ENCODE measurements at regions not wholly inside any gene's neighbourhood (a gene's known extent, or its start where the extent isn't known, plus 50 kb on each side); places are given as distances from the start of the nearest gene placed in this dataset.

DNA sequence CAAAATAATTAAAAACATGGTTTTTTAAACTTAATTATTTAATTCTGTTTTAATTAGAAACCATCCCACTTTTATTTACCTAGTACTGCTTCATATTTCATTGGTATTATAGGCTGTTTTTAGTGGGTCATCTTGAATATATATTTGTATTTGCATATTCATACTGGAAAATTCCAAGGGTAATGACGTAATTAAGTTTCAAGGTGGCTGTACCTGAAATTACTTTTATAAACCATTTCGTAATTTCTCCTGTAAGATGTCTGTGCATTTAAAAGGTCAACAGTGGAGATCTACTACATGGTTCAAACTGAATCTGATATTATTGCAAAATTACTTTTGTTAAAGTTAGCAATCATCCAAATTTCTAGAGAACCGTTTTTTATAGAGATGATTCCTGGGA is 133.8 kb upstream of the NAALADL2 start:
- Histone ChIP-seq H3K27ac (no peak overlapping the region), H3K27me3 (no peaks in the 10 kb centered on the region), H3K4me3 (no peak overlapping the region), H3K4me1 (no peaks in the 10 kb centered on the region), H3K9me3 (no peaks in the 10 kb centered on the region), H3K36me3 (replicated peaks in 1 of 2; ENCODE audit: insufficient read depth in 1 of 2, low read depth in 2 of 2) (no peaks in the 10 kb centered on the region)
- ATAC-seq: no peak
- intact Hi-C loops (cut with DNase I): no loop called here
- TF ChIP-seq, protein P1, sequence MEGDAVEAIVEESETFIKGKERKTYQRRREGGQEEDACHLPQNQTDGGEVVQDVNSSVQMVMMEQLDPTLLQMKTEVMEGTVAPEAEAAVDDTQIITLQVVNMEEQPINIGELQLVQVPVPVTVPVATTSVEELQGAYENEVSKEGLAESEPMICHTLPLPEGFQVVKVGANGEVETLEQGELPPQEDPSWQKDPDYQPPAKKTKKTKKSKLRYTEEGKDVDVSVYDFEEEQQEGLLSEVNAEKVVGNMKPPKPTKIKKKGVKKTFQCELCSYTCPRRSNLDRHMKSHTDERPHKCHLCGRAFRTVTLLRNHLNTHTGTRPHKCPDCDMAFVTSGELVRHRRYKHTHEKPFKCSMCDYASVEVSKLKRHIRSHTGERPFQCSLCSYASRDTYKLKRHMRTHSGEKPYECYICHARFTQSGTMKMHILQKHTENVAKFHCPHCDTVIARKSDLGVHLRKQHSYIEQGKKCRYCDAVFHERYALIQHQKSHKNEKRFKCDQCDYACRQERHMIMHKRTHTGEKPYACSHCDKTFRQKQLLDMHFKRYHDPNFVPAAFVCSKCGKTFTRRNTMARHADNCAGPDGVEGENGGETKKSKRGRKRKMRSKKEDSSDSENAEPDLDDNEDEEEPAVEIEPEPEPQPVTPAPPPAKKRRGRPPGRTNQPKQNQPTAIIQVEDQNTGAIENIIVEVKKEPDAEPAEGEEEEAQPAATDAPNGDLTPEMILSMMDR (IDR thresholded peaks at IDR 0.05): no peak
- no peak for TF ChIP-seq POLR2A (IDR thresholded peaks at IDR 0.05)
- 69 to 76% methylated on average over 3 of the region's 3 CpGs for WGBS, 2 donors
- DNase-seq: no peak

DNA sequence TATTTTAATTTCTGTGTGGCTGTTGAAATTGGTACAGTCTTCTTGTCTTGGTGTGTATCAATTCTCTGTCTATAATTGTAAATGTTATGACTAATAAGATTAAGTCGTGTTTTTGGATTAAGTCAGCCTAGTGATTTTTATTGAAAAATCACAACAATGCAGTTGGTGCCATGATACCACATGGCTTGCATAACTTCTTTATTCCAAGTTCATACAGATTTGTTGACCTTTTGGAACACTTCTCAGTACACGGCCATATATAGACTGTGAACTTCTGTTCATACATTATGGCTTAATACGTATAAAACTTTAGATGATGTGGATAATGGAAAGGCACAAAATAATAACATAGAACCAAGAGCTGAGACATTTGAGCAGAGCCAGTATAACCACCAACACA is 121.2 kb upstream of the NAALADL2 start:
- Histone ChIP-seq H3K27ac (no peak overlapping the region), H3K27me3 (no peaks in the 10 kb centered on the region), H3K36me3 (replicated peaks in 1 of 2; ENCODE audit: insufficient read depth in 1 of 2, low read depth in 2 of 2) (no peaks in the 10 kb centered on the region), H3K4me3 (no peak overlapping the region), H3K9me3 (peaks cover 0 to 8% (median 0%) of the 10 kb centered on the region in 3 donors), H3K4me1 (no peaks in the 10 kb centered on the region)
- ATAC-seq (no peak), DNase-seq (no peak)
- TF ChIP-seq, protein P1 (IDR thresholded peaks at IDR 0.05): no peak
- TF ChIP-seq POLR2A (IDR thresholded peaks at IDR 0.05): no peak
- intact Hi-C loops (cut with DNase I): no loop called here
- WGBS, 2 donors: 62 to 74% methylated on average over 3 of the region's 3 CpGs

DNA sequence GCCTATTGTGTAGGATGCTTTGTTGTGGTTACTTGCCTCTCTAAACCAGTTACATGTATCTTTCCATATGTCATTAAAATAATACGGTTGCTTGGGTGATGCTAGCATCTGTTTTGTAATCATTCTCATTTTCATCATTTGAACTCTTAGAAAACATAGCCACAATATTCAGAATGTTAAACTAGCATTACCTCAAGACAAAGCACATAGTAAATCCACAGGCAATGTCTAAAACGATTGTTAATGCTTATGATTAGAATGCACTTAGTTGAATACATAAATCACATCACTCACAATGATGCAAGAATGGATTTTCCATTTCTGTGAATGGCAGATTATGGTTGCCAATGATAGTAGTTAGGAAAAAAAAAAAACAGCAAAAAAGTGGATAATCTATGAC is 110.0 kb upstream of the NAALADL2 start:
- H3K36me3 ChIP-seq (replicated peaks in 1 of 2; ENCODE audit: insufficient read depth in 1 of 2, low read depth in 2 of 2): no peaks in the 10 kb centered on the region
- ATAC-seq (no peak), DNase-seq (no peak)
- H3K4me3 ChIP-seq: no peak overlapping the region
- no peak overlapping the region for H3K27ac ChIP-seq
- no peaks in the 10 kb centered on the region for H3K27me3 ChIP-seq
- intact Hi-C loops (cut with DNase I): no loop called here
- 64 to 77% methylated on average over 2 of the region's 2 CpGs for WGBS, 2 donors
- no peaks in the 10 kb centered on the region for H3K9me3 ChIP-seq
- no peaks in the 10 kb centered on the region for H3K4me1 ChIP-seq
- TF ChIP-seq POLR2A (IDR thresholded peaks at IDR 0.05): no peak
- TF ChIP-seq, protein P1 (IDR thresholded peaks at IDR 0.05): no peak

DNA sequence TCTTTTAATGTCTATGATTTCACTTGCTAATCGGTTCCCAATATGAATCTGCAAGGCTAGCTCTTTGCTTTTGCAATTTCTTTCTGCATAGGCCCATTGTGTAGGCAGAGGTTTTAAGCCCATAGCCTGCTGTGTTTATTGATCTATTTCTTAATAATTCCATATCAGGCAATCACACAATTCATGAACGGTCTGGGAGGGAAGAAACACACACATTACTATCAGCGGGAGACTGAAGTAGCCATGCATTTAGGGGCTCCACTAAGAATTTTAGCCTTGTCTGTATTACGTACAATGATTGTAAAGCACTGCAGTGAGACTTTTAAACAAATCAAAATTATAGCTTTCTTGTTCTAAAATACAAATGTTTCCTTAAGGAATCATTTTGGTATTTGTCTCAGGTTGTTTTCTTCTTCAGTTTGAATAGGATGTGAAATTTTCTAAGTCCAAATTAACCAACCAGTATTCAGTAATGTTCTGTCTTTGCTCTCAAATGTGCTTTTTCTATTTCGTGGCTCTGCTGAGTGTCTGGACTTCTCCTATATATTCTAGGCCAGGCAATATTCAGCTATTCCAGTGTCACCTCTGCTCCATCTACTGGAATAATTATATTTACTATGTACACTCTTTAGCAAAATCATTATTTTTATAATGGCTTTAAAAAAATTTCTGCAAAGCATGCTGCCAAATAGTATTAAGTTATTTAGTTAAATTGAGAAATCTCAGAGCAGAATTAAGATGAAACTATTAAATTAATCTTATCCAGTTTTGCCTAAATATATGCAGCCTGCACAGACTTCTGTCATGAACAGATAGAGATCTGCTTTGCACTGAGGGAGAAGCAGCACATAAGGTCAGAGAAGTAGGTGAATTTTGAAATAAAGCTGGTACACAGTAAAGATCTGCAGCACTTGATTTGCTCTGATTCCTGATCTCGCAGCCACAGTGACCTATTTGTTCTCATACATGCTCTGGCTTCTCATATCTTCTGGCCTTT is 103.0 kb upstream of the NAALADL2 start:
- H3K27ac ChIP-seq: no peak overlapping the region
- H3K36me3 ChIP-seq (replicated peaks in 1 of 2; ENCODE audit: insufficient read depth in 1 of 2, low read depth in 2 of 2): no peaks in the 10 kb centered on the region
- ATAC-seq (no peak), DNase-seq (no peak)
- WGBS, 2 donors: 66 to 80% methylated on average over 6 of the region's 6 CpGs
- intact Hi-C loops (cut with DNase I): no loop called here
- H3K9me3 ChIP-seq: no peaks in the 10 kb centered on the region
- no peaks in the 10 kb centered on the region for H3K4me1 ChIP-seq
- no peaks in the 10 kb centered on the region for H3K27me3 ChIP-seq
- TF ChIP-seq POLR2A (IDR thresholded peaks at IDR 0.05): no peak
- TF ChIP-seq, protein P1 (IDR thresholded peaks at IDR 0.05): no peak
- H3K4me3 ChIP-seq: no peak overlapping the region

DNA sequence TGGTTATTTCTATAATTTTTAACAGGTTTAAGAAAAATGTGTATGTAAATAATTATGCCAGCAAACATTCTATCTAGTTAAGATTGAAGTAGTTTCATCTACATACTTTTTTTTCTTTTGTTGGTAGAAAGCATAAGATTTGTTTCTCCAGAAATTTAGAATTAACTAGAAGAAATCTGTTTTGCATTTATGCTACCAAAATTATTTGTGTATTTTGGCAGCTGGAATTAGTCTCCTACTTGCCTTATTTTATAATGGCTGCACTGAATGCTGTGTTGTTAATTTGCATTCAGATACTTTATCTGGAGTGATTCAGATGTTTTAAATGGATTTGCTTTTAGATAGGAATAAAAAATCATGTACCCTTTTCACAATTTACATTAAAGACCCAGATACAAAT is 100.2 kb upstream of the NAALADL2 start:
- Histone ChIP-seq H3K27me3 (no peaks in the 10 kb centered on the region), H3K36me3 (replicated peaks in 1 of 2; ENCODE audit: insufficient read depth in 1 of 2, low read depth in 2 of 2) (no peaks in the 10 kb centered on the region), H3K27ac (no peak overlapping the region), H3K4me3 (no peak overlapping the region), H3K9me3 (no peaks in the 10 kb centered on the region), H3K4me1 (no peaks in the 10 kb centered on the region)
- intact Hi-C loops (cut with DNase I): no loop called here
- DNase-seq (no peak), ATAC-seq (no peak)
- no peak for TF ChIP-seq POLR2A (IDR thresholded peaks at IDR 0.05)
- TF ChIP-seq, protein P1 (IDR thresholded peaks at IDR 0.05): no peak

All from body of pancreas (tissue), 4 donors.